GM18867 (cell line): ENCODE measurements at regions not wholly inside any gene's neighbourhood (a gene's known extent, or its start where the extent isn't known, plus 50 kb on each side); places are given as distances from the start of the nearest gene placed in this dataset.
A peak's percentile ranks its signal among the peaks of the same experiment; 100 is the strongest.

Experiments used
- ATAC-seq: cut with Tn5 transposase; IDR thresholded peaks from one replicate; pipeline ENCODE4 v1.9.1; 2021; ENCODE audit warnings: mild to moderate bottlenecking, moderate library complexity; ENCODE audit not compliant: unreplicated experiment

DNA sequence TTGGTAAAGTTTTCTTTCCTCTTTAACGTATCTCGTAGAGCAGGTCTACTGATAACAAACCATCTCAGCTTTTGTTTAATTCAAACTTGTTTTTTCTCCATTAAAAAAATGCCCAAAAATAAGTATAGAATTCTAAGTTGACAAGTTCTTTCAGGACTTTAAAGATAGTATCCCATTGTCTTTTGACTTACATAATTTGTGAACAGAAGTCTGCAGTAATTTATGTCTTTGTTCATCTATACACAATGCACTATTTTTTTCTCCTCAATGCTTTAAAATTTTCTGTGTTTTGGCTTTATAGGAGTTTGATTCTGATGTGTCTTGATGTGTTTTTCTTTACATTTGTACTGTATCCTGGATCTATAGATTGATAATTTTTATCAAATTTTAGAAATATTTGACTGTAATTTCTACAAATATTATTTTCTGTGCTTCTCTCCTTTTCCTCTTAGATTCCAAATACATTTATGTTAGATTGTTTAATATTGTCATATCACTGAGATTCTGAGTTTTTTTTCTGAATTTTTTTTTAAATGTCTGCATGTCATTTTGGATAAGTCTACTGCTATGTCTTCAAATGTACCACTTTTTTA is 143.3 kb downstream of the FTCDNL1 start:
- no peak for ATAC-seq

DNA sequence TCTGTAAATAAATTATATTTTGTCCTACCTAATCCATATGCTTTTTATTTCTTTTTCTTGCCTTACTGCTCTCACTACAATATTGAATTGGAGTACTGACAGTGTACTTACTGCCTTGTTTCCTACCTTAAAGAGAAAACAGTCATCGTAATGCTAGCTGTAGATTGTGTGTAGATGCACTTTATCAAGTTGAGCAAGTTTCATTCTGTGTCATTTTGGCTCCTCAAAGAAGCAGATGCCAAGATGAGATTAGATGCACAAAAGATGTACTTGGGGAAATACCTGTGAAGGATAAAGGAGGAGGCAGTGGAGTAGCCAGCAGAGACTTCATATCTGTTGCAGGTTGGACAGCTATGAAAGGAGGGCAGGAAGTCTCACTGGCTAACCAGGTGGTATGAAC is 145.5 kb downstream of the FTCDNL1 start:
- no peak for ATAC-seq

DNA sequence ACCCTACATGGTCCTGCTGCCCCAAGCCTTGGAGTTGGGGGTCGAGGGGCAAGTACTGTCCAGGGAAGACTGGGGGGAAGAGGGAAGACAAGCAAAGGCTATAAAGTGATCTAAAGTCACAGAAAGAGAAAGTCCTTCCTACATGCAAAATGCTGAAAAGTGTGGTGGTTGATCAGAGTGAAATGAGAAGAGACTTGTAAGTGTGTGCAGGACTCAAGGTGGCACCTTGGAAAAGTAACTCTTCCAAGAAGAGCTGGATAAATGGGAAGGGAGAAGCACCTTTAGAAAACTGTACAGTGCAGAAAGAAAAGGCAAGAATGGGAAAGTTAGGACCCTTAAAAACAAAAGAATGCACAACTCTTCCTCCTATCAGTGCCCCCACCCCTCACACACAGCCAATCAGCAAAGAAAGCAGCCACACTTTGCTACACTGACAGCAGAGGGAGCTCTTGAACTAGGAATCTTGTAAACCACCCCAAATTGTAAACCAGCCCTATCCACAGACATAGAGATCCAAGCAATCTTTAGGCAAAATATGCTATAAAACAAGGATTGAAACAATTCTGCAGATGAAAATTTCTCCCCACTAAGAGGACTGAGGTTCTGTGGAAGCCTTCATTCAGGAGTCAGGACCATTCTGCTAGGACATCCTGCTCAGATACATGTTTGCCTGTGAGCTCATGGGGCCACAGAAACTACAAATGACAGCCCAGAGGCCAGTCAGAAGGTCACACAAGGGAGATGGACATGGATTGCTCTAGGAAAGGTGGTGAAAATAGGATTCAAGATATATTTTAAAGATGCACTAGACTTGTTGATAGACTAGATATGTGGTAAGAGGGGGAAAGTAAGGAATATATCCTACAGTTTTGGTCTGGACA is 146.4 kb downstream of the FTCDNL1 start:
- no peak for ATAC-seq

- ATAC-seq = no peak
These were observed 147.8 kb downstream of the FTCDNL1 start for GRCh38 chr2:199703199-199703598.

GRCh38 chr2:199697469-199697868 is 153.5 kb downstream of the FTCDNL1 start:
- no peak for ATAC-seq

- ATAC-seq = no peak
These were observed 154.9 kb downstream of the FTCDNL1 start for GRCh38 chr2:199696048-199696447.

DNA sequence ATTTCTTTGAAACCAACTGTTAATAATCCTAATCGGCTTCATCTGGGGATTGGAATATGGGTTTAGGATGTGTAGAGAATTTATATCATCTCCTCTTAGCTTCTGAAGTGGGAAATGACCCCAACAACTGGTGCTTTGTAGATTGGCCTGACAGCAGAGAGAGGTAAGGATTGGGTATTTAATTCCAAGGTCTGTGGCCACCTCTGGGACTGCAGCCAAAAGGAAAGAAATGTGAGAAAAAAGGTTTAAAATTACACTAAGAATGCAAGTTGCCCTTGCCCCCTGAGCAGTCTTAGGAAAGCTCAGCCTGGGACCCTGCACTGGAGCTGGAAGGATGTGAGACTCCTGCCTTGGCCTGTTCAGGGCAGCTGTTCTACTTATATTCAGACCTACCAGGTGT is 157.1 kb downstream of the FTCDNL1 start:
- ATAC-seq = no peak

DNA sequence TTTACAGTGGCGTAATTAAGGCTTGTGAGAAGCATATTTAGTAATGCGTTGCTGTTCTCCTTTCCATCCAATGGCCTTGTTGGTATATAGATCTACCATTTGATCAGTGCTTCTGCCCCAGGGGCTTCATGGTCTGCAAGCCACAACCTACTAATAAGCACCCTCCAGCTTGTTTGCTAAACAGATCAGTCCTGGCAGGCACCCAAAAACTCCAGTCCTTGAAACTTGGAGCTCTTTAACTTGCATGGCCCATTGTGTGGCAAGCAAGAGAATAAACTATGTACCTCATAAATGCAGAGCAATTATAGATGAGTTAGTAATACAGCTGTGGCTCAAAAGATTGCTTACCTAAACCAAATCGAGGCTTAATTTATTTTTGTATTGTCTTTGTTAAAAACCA is 158.5 kb downstream of the FTCDNL1 start:
- ATAC-seq = no peak

DNA sequence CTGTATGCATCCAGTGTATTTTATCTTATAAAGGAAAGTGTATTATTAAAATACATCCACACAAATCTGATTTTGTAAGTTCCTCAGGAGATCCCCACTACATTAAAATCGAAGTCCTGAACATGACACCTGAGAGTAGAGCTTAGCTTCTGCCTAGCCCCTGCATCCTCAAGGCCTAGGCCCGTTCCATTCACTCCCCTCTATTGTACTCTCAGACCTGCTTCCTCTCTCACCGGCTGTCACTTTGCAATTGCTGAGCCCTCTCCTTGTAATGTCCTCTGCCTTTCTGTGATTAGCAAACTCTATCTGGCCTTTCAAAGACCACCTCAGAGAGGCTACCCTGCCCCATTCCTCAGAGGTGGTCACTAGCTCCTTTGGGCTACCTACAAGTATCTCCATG is 160.8 kb downstream of the FTCDNL1 start:
- ATAC-seq = no peak

GRCh38 chr2:199685669-199686068 is 165.3 kb downstream of the FTCDNL1 start:
- no peak for ATAC-seq

- no peak for ATAC-seq
These were observed 166.2 kb downstream of the FTCDNL1 start for GRCh38 chr2:199684832-199685231.

GRCh38 chr2:199684168-199684567 is 166.8 kb downstream of the FTCDNL1 start:
- no peak for ATAC-seq

DNA sequence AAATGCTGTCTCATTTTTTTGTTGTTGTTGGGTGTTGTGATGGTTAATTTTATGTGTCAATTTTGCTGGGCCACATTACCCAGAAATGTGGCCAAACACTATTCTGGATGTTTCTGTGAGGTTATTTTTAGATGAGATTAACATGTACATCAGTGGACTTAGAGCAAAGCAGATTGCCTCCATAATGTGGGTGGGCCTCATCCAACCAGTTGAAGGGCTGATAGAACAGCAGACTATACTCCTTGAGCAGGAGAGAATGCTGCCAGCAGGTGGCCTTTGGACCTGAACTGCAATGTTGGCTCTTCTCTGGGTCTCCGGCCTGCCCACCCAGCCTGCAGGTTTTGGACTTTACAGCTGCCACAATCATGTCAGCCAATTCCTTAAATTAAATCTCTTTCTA is 169.0 kb downstream of the FTCDNL1 start:
- no peak for ATAC-seq

DNA sequence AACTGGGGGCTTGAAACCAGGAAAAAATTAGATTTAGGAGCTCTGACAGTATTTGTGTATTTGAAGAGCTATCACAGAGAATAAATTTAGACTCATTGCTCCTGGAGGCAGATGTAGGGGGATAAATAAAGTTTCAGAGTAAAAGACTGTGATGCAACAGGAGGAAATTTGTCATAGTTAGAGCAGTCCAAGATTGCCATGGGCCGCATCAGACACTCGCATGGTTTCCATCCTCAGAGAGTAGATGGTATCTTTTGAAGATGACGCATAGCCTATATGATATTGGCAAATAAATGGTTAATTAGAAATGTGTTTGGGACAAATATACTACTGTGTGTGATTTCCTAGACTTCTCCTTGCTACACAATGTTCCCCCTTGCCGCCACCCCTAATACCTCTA is 170.5 kb downstream of the FTCDNL1 start:
- ATAC-seq = no peak

DNA sequence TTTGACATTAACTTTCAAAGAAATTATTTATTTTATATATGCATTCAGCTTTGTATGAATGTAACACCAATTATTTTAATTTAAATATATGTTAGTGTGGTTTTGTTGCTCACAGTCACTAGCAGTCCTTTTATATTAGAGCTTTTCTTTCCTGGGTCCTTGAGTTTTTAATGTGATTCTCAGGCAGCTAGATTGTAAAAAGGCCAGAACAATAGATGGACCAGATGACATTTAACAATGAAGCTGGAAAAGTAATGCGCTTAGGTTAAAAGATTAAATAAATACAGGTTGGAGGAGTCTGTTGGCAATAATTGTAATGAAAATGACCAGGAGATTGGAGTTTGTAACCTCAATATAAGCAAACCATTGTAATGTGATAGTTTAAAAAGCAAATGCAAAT is 171.1 kb downstream of the FTCDNL1 start:
- no peak for ATAC-seq

DNA sequence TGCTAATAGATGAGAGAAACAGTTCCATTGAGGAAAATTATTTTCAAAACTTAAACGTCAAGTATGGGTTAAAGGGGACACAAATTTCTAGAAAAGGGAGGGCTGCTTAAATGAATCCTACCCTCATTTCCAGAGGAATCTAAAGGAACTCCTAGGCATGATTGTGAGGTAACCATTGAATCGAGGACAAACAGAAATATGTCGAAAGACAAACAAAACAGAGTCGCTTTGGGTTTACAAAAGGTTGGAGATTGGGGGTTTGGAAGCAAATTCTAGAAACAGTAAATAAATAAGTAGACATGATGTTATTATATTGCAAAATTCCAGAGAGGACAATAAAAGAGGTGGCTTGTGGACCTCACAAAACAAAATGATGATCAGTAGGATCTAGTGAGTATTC is 173.1 kb downstream of the FTCDNL1 start:
- no peak for ATAC-seq

DNA sequence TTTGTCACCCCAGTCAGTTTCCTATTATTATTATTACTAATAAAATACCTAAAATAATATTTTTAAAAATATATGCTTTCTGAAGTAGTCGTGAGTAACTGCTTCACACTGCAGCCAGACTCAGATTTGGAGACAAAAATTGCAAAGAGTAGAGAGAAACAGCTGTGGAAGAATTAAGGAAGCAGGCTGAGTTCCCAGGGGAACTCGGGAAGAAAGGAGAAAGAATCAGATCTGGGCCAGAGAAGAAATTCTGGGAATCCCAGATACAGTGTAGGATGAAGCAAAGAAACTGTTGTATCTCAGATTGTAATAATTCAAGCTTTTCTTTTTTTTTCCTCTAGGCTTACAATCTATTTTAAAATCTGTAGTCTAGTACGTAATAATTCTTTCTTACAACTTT is 182.3 kb downstream of the FTCDNL1 start:
- ATAC-seq = no peak

DNA sequence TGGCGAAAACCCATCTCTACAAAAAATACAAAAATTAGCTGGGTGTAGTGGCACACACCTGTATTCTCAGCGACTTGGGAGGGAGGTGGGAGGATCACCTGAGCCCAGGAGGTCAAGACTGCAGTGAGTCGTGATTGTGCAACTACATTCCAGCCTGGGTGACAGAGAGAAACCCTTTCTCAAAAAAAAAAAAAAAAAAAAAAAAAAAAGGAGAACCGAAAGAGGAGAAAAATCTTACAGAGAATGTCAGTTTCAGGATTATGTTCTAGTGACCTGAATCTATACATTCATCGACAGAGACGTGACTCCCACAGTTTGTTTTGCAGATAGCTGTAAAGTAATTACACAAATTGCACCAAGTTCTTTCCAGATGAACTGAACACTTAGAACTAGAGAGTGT is 187.8 kb downstream of the FTCDNL1 start:
- peak; percentile 77 for ATAC-seq

DNA sequence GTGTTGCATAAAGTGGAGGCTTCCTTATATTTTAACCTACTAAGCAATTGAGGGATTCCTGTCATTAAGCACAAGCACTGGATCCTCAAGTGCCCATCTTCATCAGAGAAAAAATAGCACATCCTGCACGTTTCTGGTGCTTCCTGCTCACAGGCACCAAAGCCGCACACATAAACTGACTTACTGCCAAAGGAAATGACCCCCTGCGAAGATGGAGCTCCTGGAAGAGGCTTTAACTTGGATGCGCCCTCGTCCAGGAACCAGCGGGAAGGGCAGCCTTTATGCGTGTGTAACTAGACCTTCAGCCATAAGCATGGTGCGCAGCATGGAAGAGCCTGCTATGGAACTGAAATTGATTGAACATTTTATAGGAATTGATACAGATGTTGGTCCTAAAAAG is 188.7 kb downstream of the FTCDNL1 start:
- ATAC-seq = no peak

GRCh38 chr2:199660167-199660566 is 190.8 kb downstream of the FTCDNL1 start:
- no peak for ATAC-seq

GRCh38 chr2:199659207-199659606 is 191.8 kb downstream of the FTCDNL1 start:
- ATAC-seq = no peak

GRCh38 chr2:199646439-199646838 is 188.7 kb upstream of the SATB2 start:
- peak; percentile 73 for ATAC-seq

- ATAC-seq = no peak
These were observed 173.4 kb upstream of the SATB2 start for GRCh38 chr2:199631129-199631528.
